GM18909 (cell line): ENCODE measurements at regions not wholly inside any gene's neighbourhood (a gene's known extent, or its start where the extent isn't known, plus 50 kb on each side); places are given as distances from the start of the nearest gene placed in this dataset.
"Not testable (repeated sequence)": the region's sequence is repeated elsewhere in the genome, so short reads cannot be mapped to it uniquely, and the experiment has no call there.

Experiments used
- ATAC-seq: cut with Tn5 transposase; IDR thresholded peaks from one replicate; pipeline ENCODE4 v1.9.1; 2021; ENCODE audit warnings: mild to moderate bottlenecking; ENCODE audit not compliant: unreplicated experiment, poor library complexity

DNA sequence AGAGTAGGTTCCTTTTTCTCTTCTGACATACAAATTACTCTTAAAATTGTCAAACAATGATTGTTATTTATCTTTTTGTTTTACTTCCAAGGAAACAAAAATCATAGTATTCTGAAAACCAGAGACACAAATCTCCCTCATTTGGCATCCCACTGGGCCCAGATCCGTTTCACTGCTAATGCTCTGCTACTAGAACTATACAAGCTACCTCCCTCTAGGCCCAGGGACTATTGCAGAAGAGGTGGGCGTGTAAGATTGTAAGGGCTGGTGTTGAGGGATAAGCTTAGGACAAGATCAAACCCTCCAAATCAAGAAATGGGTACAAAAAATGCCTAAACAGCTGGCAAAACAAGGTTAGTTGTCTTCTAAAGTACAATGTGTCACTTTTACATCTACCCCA, 928.9 kb upstream of the CDH10 start:
- no peak for ATAC-seq

- no peak for ATAC-seq
Measured at GRCh38 chr5:25570067-25570583, 925.3 kb upstream of the CDH10 start.

DNA sequence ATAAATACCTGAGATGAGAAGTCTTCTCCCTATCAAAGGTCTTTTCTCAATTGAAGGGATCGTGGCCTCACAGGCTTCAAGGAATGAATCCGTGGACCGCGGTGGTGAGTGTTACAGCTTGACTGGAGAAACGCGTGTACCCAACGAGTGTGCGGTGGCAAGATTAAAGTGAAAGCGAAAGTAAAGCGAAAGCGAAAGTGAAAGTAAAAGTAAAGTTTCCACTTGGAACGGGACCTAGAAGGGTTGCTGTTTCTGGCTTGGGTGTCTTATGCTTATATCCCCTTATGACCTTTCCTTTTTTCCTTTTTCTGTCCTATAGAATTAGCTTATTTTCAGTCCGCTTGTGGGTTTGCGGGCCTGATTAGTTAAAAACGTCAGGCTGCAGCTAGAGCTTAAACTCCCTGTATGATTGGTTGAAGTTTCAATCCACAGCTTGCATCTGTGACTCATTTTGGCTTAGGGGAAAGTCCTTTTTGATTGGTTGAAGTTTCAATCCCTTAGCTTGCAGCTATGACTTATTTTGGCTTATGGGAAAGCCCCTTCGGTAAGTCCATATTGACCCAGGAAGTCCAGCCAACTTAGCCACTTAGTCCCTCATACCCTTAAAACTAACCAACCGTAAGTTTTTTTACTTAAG, 924.3 kb upstream of the CDH10 start:
- no peak for ATAC-seq

DNA sequence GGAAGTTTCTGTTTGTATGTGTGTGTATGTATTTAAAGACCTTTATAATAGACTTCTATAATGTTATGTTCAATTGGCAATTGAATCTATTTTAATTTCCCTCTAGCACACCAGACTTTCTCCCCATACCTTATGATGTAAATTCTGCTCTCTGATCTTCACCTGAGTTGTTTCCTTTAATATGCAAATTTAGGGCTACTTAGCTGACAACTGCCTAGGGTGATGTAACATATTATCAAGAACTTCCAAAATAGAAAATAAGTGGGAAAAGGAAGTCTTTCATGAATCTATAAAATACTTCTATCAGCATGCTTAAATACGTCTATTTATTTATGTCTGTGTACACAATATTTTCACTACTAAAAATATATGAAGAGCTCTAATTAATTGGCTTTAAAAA, 923.5 kb upstream of the CDH10 start:
- ATAC-seq: no peak

- ATAC-seq: no peak
Measured at GRCh38 chr5:25567881-25568280, 923.1 kb upstream of the CDH10 start.

DNA sequence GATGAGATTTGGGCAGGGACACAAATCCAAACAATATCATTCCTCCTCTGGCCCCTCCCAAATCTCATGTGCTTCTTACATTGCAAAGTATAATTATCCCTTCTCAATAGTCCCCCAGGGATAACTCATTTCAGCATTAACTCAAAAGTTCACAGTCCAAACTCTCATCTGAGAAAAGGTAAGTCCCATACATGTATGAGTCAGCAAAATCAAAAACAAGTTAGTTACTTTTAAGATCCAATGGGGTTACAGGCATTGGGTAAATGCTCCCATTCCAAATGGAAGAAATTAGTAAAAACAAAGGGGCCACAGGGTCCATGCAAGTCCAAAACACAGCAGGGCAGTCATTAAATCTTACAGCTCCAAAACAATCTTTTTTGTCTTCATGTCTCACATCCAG, 917.9 kb upstream of the CDH10 start:
- no peak for ATAC-seq

- ATAC-seq: no peak
Measured at GRCh38 chr5:25554077-25554476, 909.3 kb upstream of the CDH10 start.

GRCh38 chr5:25552871-25553481, 908.2 kb upstream of the CDH10 start:
- ATAC-seq: no peak

GRCh38 chr5:25550793-25551192, 906.0 kb upstream of the CDH10 start:
- no peak for ATAC-seq

GRCh38 chr5:25544652-25545249, 900.0 kb upstream of the CDH10 start:
- ATAC-seq: no peak

DNA sequence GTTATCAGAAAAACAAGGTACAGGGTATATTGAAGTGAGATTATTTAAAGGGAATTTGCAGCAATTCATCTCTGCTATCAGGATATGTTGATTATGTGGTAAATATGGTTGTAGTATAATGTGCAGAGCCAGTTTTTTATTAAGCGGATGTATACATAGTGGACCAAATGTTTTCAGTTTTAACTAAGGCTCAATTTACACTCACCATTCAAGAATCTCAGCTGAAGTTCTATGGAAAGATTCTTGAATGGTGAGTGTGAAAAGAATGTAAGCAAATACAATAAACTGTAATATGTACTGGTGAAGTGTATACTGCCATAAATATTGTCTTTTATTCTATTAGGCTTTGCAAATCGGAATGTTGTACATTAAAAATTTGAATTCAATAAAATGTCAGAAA, 895.9 kb upstream of the CDH10 start:
- no peak for ATAC-seq

DNA sequence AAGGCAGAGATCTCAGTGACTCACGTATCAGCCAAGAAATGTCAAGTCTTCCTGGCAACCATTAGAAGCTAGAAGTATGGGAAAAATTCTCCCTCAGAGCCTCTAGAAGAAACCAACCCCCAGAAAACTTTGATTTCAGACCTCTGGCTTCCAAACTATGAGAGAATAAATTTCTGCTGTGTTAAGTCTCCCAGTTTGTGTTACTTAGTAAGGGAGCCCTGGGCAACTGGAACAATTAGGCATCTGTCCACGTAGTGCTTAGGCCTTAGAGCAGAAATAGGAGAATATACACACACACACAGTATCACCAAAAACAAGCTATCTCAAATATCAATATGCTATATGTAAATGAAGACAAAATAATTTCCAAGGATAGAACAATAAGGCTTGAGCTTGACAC, 894.8 kb upstream of the CDH10 start:
- ATAC-seq: no peak

GRCh38 chr5:25536461-25536860, 891.7 kb upstream of the CDH10 start:
- not testable (repeated sequence) for ATAC-seq

DNA sequence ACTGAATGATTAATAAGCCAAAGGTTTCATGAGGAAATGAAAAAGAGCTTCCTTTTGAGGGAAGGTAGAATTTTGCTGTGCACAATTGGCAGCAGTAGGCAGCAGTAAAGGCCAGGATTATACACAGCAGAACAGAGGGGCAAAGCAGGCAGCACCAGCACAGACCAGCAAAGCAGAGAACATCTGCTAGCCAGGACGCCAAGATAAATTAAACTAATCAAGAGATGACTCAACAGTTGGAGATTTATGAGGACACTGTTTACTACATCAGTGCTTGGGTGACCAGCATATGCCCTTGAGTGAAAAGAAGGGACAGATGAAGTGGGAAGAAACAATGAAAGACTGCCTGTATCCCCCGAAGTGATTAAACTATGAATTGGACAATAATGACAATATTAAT, 871.4 kb upstream of the CDH10 start:
- ATAC-seq: no peak

DNA sequence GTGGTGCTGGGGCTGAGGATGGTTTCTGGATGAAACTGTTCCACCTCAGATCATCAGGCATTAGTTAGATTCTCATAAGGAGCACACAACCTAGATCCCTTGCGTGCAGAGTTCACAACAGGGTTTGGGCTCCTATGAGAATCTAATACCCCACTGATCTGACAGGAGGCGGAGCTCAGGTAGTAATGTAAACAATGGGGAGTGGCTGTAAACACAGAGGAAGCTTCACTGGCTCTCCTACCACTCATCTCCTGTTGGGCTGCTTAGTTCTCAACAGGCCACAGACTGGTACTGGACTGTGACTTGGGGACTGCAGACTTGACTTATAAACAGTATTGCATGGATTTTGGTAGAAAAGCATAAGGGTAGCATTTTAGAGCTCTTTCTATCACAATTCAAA, 870.7 kb upstream of the CDH10 start:
- ATAC-seq: no peak

DNA sequence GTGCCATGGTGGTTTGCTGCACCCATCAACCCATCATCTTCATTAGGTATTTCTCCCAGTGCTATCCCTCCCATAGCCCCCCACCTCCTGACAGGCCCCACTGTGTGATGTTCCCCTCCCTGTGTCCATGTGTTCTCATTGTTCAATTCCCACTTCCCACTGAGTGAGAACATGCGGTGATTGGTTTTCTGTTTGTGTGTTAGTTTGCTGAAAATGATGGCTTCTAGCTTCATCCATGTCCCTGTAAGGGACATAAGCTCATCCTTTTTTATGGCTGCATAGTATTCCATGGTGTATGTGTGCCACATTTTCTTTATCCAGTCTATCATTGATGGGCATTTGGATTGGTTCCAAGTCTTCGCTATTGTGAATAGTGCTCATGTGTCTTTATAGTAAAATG, 865.9 kb upstream of the CDH10 start:
- not testable (repeated sequence) for ATAC-seq

GRCh38 chr5:25508011-25508410, 863.2 kb upstream of the CDH10 start:
- ATAC-seq: not testable (repeated sequence)

DNA sequence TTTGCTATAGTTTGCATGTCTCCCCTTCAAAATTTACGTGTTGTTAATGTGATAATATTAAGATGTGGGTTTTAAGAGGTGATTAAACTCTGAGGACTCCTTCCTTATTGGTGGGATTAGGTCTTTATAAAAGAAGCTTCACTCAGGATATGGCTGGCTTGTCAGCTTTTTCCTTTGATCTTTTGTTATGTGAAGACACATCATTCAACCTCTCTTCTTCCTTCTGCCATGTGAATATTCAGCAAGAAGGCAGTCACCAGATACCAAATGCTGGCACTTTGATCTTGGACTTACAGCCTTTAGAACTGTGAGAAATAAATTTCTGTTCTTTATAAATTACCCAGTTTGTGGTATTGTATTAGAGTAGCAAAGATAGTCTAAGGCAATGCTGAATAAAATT, 855.9 kb upstream of the CDH10 start:
- ATAC-seq: no peak

- ATAC-seq: no peak
Measured at GRCh38 chr5:25489834-25490538, 845.2 kb upstream of the CDH10 start.

DNA sequence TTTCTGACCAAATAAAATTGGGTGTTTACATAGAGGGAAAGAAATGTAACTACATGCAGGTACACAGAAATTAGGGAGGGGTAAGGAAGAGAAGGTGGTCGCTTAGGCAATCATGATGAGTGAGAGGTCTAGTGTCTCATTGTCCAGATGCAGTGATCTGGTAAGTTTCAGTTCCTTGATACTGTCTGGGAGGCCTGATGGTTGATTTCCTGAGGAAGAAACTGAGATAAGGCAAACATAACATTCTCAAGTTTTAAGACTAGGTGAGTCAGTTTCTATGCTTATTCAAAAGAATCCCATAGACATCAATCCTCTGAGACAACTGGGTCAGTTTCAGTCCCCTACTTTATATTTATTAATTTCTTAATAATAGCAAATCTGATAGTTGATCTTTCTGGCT, 843.3 kb upstream of the CDH10 start:
- ATAC-seq: no peak

DNA sequence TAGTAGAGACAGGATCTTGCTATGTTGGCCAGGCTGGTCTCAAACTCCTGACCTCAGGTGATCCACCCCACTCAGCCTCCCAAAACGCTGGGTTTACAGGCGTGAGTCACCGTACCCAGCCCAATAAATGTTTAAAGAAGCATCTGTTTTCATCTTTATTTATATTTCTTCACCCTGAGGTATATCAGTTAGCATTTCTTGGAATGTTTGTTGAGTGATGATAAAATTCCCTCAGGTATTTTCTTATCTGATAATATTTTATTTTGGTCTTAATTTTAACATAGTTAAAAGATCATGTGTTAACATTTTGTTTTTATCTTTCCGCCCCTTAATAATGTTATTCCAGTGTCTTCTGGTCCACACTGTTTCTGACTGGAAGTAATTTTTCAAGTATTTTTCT, 839.6 kb upstream of the CDH10 start:
- no peak for ATAC-seq
